Stomach smooth muscle (tissue), 2 donors: ENCODE measurements at regions not wholly inside any gene's neighbourhood (a gene's known extent, or its start where the extent isn't known, plus 50 kb on each side); places are given as distances from the start of the nearest gene placed in this dataset.

Experiments
- H3K27ac ChIP-seq: one replicate; pipeline ENCODE4 v1.7.0; 2013; ENCODE audit warnings: mild to moderate bottlenecking, low read length, inconsistent platforms
- H3K27me3 ChIP-seq, 2 donors: one replicate each; pipeline ENCODE4 v1.7.0; 2013; ENCODE audit warnings: low read length in 2 of 2; ENCODE audit not compliant: insufficient read depth in 2 of 2, control insufficient read depth in 1 of 2
- H3K36me3 ChIP-seq, 2 donors: one replicate each; pipeline ENCODE4 v1.7.0; 2013; ENCODE audit warnings: low read length in 2 of 2; ENCODE audit not compliant: control insufficient read depth in 2 of 2, insufficient read depth in 2 of 2
- H3K4me1 ChIP-seq: one replicate; pipeline ENCODE4 v1.7.0; 2013; ENCODE audit warnings: low read length; ENCODE audit not compliant: control insufficient read depth, insufficient read depth
- H3K4me3 ChIP-seq, 2 donors: one replicate each; pipeline ENCODE4 v1.7.0; 2013; ENCODE audit warnings: low read length in 2 of 2
- H3K9ac ChIP-seq, 2 donors: one replicate each; pipeline ENCODE4 v1.7.0; 2013; ENCODE audit warnings: low read length in 2 of 2, mild to moderate bottlenecking in 1 of 2
- H3K9me3 ChIP-seq, 2 donors: one replicate each; pipeline ENCODE4 v1.7.0; 2013; ENCODE audit warnings: low read length in 2 of 2; ENCODE audit not compliant: control insufficient read depth in 2 of 2
- donor health status: healthy.
- donor health status: Pancreatic carcinoma.

- Histone ChIP-seq H3K4me3 (no peak overlapping the region), H3K27ac (no peak overlapping the region), H3K4me1 (no peaks in the 10 kb centered on the region), H3K9me3 (no peaks in the 10 kb centered on the region), H3K27me3 (no peaks in the 10 kb centered on the region), H3K36me3 (no peaks in the 10 kb centered on the region), H3K9ac (no peak overlapping the region)
These were observed 137.3 kb upstream of the GOLIM4 start for GRCh38 chr3:168233001-168233400.

GRCh38 chr3:168223085-168223484 is 127.4 kb upstream of the GOLIM4 start:
- Histone ChIP-seq H3K27ac (no peak overlapping the region), H3K27me3 (no peaks in the 10 kb centered on the region), H3K4me1 (no peaks in the 10 kb centered on the region), H3K4me3 (no peak overlapping the region), H3K36me3 (no peaks in the 10 kb centered on the region), H3K9ac (no peak overlapping the region), H3K9me3 (no peaks in the 10 kb centered on the region)

GRCh38 chr3:168220556-168220955 is 124.8 kb upstream of the GOLIM4 start:
- Histone ChIP-seq H3K27ac (no peak overlapping the region), H3K9ac (no peak overlapping the region), H3K9me3 (no peaks in the 10 kb centered on the region), H3K27me3 (no peaks in the 10 kb centered on the region), H3K4me1 (no peaks in the 10 kb centered on the region), H3K4me3 (no peak overlapping the region), H3K36me3 (no peaks in the 10 kb centered on the region)

GRCh38 chr3:168219530-168219929 is 123.8 kb upstream of the GOLIM4 start:
- Histone ChIP-seq H3K4me1 (no peaks in the 10 kb centered on the region), H3K9me3 (no peaks in the 10 kb centered on the region), H3K9ac (no peak overlapping the region), H3K4me3 (no peak overlapping the region), H3K36me3 (no peaks in the 10 kb centered on the region), H3K27ac (no peak overlapping the region), H3K27me3 (no peaks in the 10 kb centered on the region)

- no peak overlapping the region for H3K27ac ChIP-seq
- H3K27me3 ChIP-seq: no peaks in the 10 kb centered on the region
- no peak overlapping the region for H3K4me3 ChIP-seq
- H3K9me3 ChIP-seq: no peaks in the 10 kb centered on the region
- no peaks in the 10 kb centered on the region for H3K4me1 ChIP-seq
- H3K9ac ChIP-seq: no peak overlapping the region
- no peaks in the 10 kb centered on the region for H3K36me3 ChIP-seq
These were observed 122.9 kb upstream of the GOLIM4 start for GRCh38 chr3:168218600-168218999.

GRCh38 chr3:168216851-168217250 is 121.1 kb upstream of the GOLIM4 start:
- Histone ChIP-seq H3K4me1 (no peaks in the 10 kb centered on the region), H3K36me3 (no peaks in the 10 kb centered on the region), H3K27me3 (no peaks in the 10 kb centered on the region), H3K9ac (no peak overlapping the region), H3K4me3 (no peak overlapping the region), H3K9me3 (no peaks in the 10 kb centered on the region), H3K27ac (no peak overlapping the region)

GRCh38 chr3:168213920-168214319 is 118.2 kb upstream of the GOLIM4 start:
- Histone ChIP-seq H3K9ac (no peak overlapping the region), H3K9me3 (no peaks in the 10 kb centered on the region), H3K4me3 (no peak overlapping the region), H3K27me3 (no peaks in the 10 kb centered on the region), H3K36me3 (no peaks in the 10 kb centered on the region), H3K27ac (no peak overlapping the region), H3K4me1 (no peaks in the 10 kb centered on the region)

GRCh38 chr3:168212664-168213285 is 117.1 kb upstream of the GOLIM4 start:
- no peak overlapping the region for H3K9ac ChIP-seq
- no peak overlapping the region for H3K4me3 ChIP-seq

GRCh38 chr3:168205451-168205850 is 109.7 kb upstream of the GOLIM4 start:
- no peaks in the 10 kb centered on the region for H3K9me3 ChIP-seq
- H3K4me1 ChIP-seq: no peaks in the 10 kb centered on the region
- H3K27me3 ChIP-seq: no peaks in the 10 kb centered on the region
- no peak overlapping the region for H3K27ac ChIP-seq
- no peak overlapping the region for H3K4me3 ChIP-seq
- no peaks in the 10 kb centered on the region for H3K36me3 ChIP-seq
- no peak overlapping the region for H3K9ac ChIP-seq

More at GRCh38 chr3:168212664-168213285, 117.1 kb upstream of the GOLIM4 start:
- no peaks in the 10 kb centered on the region for H3K4me1 ChIP-seq
- H3K9me3 ChIP-seq: no peaks in the 10 kb centered on the region
- no peaks in the 10 kb centered on the region for H3K27me3 ChIP-seq
- no peak overlapping the region for H3K27ac ChIP-seq
- H3K36me3 ChIP-seq: no peaks in the 10 kb centered on the region

GRCh38 chr3:168197162-168197561 is 101.4 kb upstream of the GOLIM4 start:
- Histone ChIP-seq H3K27me3 (no peaks in the 10 kb centered on the region), H3K4me3 (no peak overlapping the region), H3K9me3 (no peaks in the 10 kb centered on the region), H3K4me1 (no peaks in the 10 kb centered on the region), H3K36me3 (no peaks in the 10 kb centered on the region), H3K9ac (no peak overlapping the region), H3K27ac (no peak overlapping the region)

GRCh38 chr3:168191856-168192255 is 96.1 kb upstream of the GOLIM4 start:
- H3K36me3 ChIP-seq: no peaks in the 10 kb centered on the region
- no peaks in the 10 kb centered on the region for H3K4me1 ChIP-seq
- H3K27ac ChIP-seq: no peak overlapping the region
- no peaks in the 10 kb centered on the region for H3K9me3 ChIP-seq
- H3K4me3 ChIP-seq: no peak overlapping the region
- H3K27me3 ChIP-seq: no peaks in the 10 kb centered on the region
- H3K9ac ChIP-seq: no peak overlapping the region
